NCI-H2171 treated with DMSO at 0.1 percent for 48 hours (cell line): ENCODE measurements at regions not wholly inside any gene's neighbourhood (a gene's known extent, or its start where the extent isn't known, plus 50 kb on each side); places are given as distances from the start of the nearest gene placed in this dataset.
"Not testable (repeated sequence)": the region's sequence is repeated elsewhere in the genome, so short reads cannot be mapped to it uniquely, and the experiment has no call there.

Source experiments
- DNase-seq: peaks from one replicate; lab custom pipeline; 2025; lab: John Stamatoyannopoulos, UW

GRCh38 chr12:105524961-105525360 lies 194.5 kb downstream of the C12orf75 start:
- DNase-seq, result no peak

GRCh38 chr12:105534068-105534467 lies 203.6 kb downstream of the C12orf75 start:
- DNase-seq, result no peak

GRCh38 chr12:105535033-105535432 lies 204.5 kb downstream of the C12orf75 start:
- not testable (repeated sequence) for DNase-seq

GRCh38 chr12:105538880-105539279 lies 208.4 kb downstream of the C12orf75 start:
- peak; percentile 35 for DNase-seq

GRCh38 chr12:105539735-105540134 lies 209.2 kb downstream of the C12orf75 start:
- DNase-seq, result no peak

- DNase-seq, result no peak
These were observed 217.3 kb downstream of the C12orf75 start for GRCh38 chr12:105547786-105548185.

- no peak for DNase-seq
These were observed 218.1 kb downstream of the C12orf75 start for GRCh38 chr12:105548626-105549025.

- no peak for DNase-seq
These were observed 221.6 kb downstream of the C12orf75 start for GRCh38 chr12:105552056-105552455.

GRCh38 chr12:105554223-105554678 lies 223.8 kb downstream of the C12orf75 start:
- no peak for DNase-seq

- no peak for DNase-seq
These were observed 224.4 kb downstream of the C12orf75 start for GRCh38 chr12:105554856-105555255.

GRCh38 chr12:105555556-105556295 lies 225.2 kb downstream of the C12orf75 start:
- no peak for DNase-seq

- no peak for DNase-seq
These were observed 228.8 kb downstream of the C12orf75 start for GRCh38 chr12:105559310-105559709.

- no peak for DNase-seq
These were observed 231.2 kb downstream of the C12orf75 start for GRCh38 chr12:105561546-105562198.

GRCh38 chr12:105562199-105562971 lies 231.9 kb downstream of the C12orf75 start:
- DNase-seq, result peak; percentile 79

GRCh38 chr12:105567061-105567460 lies 236.6 kb downstream of the C12orf75 start:
- no peak for DNase-seq

GRCh38 chr12:105569886-105570285 lies 239.4 kb downstream of the C12orf75 start:
- peak; percentile 3 for DNase-seq

- no peak for DNase-seq
These were observed 240.5 kb downstream of the C12orf75 start for GRCh38 chr12:105570944-105571343.

GRCh38 chr12:105573574-105573973 lies 243.1 kb downstream of the C12orf75 start:
- no peak for DNase-seq

- DNase-seq, result peak; percentile 4
These were observed 243.7 kb downstream of the C12orf75 start for GRCh38 chr12:105574056-105574715.

- DNase-seq, result peak; percentile 6
These were observed 244.7 kb downstream of the C12orf75 start for GRCh38 chr12:105575235-105575634.

- DNase-seq, result no peak
These were observed 245.8 kb downstream of the C12orf75 start for GRCh38 chr12:105576261-105576660.

- DNase-seq, result no peak
These were observed 250.4 kb downstream of the C12orf75 start for GRCh38 chr12:105580821-105581352.
